HCT116 (cell line): ENCODE measurements at regions not wholly inside any gene's neighbourhood (a gene's known extent, or its start where the extent isn't known, plus 50 kb on each side); places are given as distances from the start of the nearest gene placed in this dataset.

Source experiments
- ATAC-seq: fragments of 200-7000 bp; cut with Tn5 transposase; 2 replicates; pipeline ENCODE4 v1.9.1; 2020; ENCODE audit warnings: mild to moderate bottlenecking, moderate library complexity
- BruUV-seq: library from RNA; stranded (reverse); fragments of 400-500 nt; replicated peaks from 2 replicates; lab custom pipeline; 2021; lab: Mats Ljungman, UMichigan
- CTCF ChIA-PET: fragments of 300-600 bp; sonication (Branson Sonifier 250); formaldehyde crosslinking; loops from one replicate; lab custom pipeline; 2021; ENCODE audit warnings: antibody characterized with exemption; lab: Charles Lee
- POLR2A ChIA-PET: fragments of 300-600, 350-600 bp; sonication (Branson Sonifier 250); formaldehyde crosslinking; loops from one replicate; lab custom pipeline; 2021; ENCODE audit warnings: antibody characterized with exemption; lab: Charles Lee
- RAD21 ChIA-PET, 2 experiments: fragments of 300-600 bp; sonication (Branson Sonifier 250); formaldehyde crosslinking; loops; one replicate each; lab custom pipeline; 2023; ENCODE audit warnings: low total read pairs in 2 of 2; ENCODE audit not compliant: uncharacterized antibody in 2 of 2, unreplicated experiment in 2 of 2, low non-redundant PET in 1 of 2; lab: Charles Lee
- DNase-seq: peaks from one replicate; pipeline ENCODE4 v3.0.0-alpha.2; 2010; ENCODE audit warnings: low read depth, low spot score
- H2AFZ ChIP-seq: fragments of 200-600 bp; shearing (Covaris generic), sonication (generic); 2 replicates; pipeline ENCODE4 v1.6.1; 2017; ENCODE audit warnings: low read depth, mixed run types, mixed read lengths, antibody characterized with exemption, low read length; ENCODE audit not compliant: poor library complexity, severe bottlenecking
- H3K27ac ChIP-seq: 2 replicates; pipeline ENCODE4 v1.5.1; 2012; ENCODE audit warnings: low read depth, low read length
- H3K27me3 ChIP-seq: fragments of 200-600 bp; sonication (generic); 2 replicates; pipeline ENCODE4 v1.6.1; 2016; ENCODE audit warnings: mixed run types, low read length, mixed read lengths; ENCODE audit not compliant: insufficient read depth
- H3K36me3 ChIP-seq, 2 experiments: fragments of 200-500 bp in 1 of 2; fragments of 200-600 bp in 1 of 2; sonication (Bioruptor generic) in 1 of 2; sonication (generic) in 1 of 2; 2 replicates each; pipeline versions ENCODE4 v1.5.1 to v1.6.1; 2014 to 2016; ENCODE audit warnings: low read length in 2 of 2, inconsistent platforms in 1 of 2, mixed read lengths in 1 of 2, mixed run types in 1 of 2; ENCODE audit not compliant: insufficient read depth in 2 of 2, control insufficient read depth in 1 of 2
- H3K4me1 ChIP-seq, 2 experiments: fragments of 200-600 bp in 1 of 2; sonication (generic) in 1 of 2; 2 replicates each; pipeline versions ENCODE4 v1.5.1 to v1.6.1; 2012 to 2017; ENCODE audit warnings: low read length in 2 of 2, inconsistent platforms in 1 of 2, mild to moderate bottlenecking in 1 of 2, mixed read lengths in 1 of 2, mixed run types in 1 of 2, moderate library complexity in 1 of 2; ENCODE audit not compliant: insufficient read depth in 2 of 2, control insufficient read depth in 1 of 2
- H3K4me2 ChIP-seq: fragments of 200-600 bp; sonication (generic); 2 replicates; pipeline ENCODE4 v1.6.1; 2017; ENCODE audit warnings: mixed run types, low read length, mixed read lengths
- H3K4me3 ChIP-seq, 2 experiments: fragments of 200-600 bp in 1 of 2; sonication (generic) in 1 of 2; replicated peaks in 1 of 2; 2 replicates each; pipeline ENCODE4 v1.5.1; 2011 to 2016; ENCODE audit warnings: low read length in 2 of 2, control low read depth in 1 of 2, low read depth in 1 of 2, mild to moderate bottlenecking in 1 of 2, mixed read lengths in 1 of 2, mixed run types in 1 of 2
- H3K79me2 ChIP-seq: fragments of 200-600 bp; sonication (generic); 2 replicates; pipeline ENCODE4 v1.6.1; 2017; ENCODE audit warnings: mild to moderate bottlenecking, mixed run types, low read length, moderate library complexity, mixed read lengths; ENCODE audit not compliant: insufficient read depth
- H3K9ac ChIP-seq: fragments of 200-600 bp; sonication (generic); 2 replicates; pipeline ENCODE4 v1.6.1; 2016; ENCODE audit warnings: low read length, mixed read lengths
- H3K9me2 ChIP-seq: fragments of 200-600 bp; sonication (generic), shearing (Covaris generic); 2 replicates; pipeline ENCODE4 v1.6.1; 2017; ENCODE audit warnings: mixed run types, mild to moderate bottlenecking, moderate library complexity; ENCODE audit not compliant: insufficient read depth
- H3K9me3 ChIP-seq, 2 experiments: fragments of 200-500 bp in 1 of 2; fragments of 200-600 bp in 1 of 2; sonication (Bioruptor generic) in 1 of 2; sonication (generic) in 1 of 2; 2 replicates each; pipeline ENCODE4 v1.6.1; 2014 to 2017; ENCODE audit warnings: low read length in 2 of 2, mixed read lengths in 2 of 2, inconsistent platforms in 1 of 2, low read depth in 1 of 2, mild to moderate bottlenecking in 1 of 2, mixed run types in 1 of 2, moderate library complexity in 1 of 2; ENCODE audit not compliant: control insufficient read depth in 1 of 2, insufficient read depth in 1 of 2
- H4K20me1 ChIP-seq: fragments of 200-600 bp; sonication (generic), shearing (Covaris generic); 2 replicates; pipeline ENCODE4 v1.6.1; 2017; ENCODE audit warnings: mixed run types, mild to moderate bottlenecking, moderate library complexity; ENCODE audit not compliant: insufficient read depth
- ATF3 ChIP-seq: IDR thresholded peaks from 2 replicates; pipeline ENCODE4 v1.6.1; 2012
- EGR1 ChIP-seq: IDR thresholded peaks from 2 replicates; pipeline ENCODE4 v1.6.1; 2012; ENCODE audit warnings: low read depth
- ELF1 ChIP-seq: IDR thresholded peaks from 2 replicates; pipeline ENCODE4 v1.6.1; 2012; ENCODE audit warnings: low read depth, borderline replicate concordance
- EZH2phosphoT487 ChIP-seq: fragments of 200-600 bp; IDR thresholded peaks from 2 replicates; pipeline ENCODE4 v1.6.1; 2018; ENCODE audit warnings: antibody characterized with exemption, borderline replicate concordance
- FOSL1 ChIP-seq: IDR thresholded peaks from 2 replicates; pipeline ENCODE4 v1.6.1; 2012; ENCODE audit warnings: low read depth
- JUND ChIP-seq: IDR thresholded peaks from 2 replicates; pipeline ENCODE4 v1.6.1; 2012
- RAD21 ChIP-seq: IDR thresholded peaks from 2 replicates; pipeline ENCODE4 v1.6.1; 2012; ENCODE audit warnings: low read depth, mild to moderate bottlenecking
- SIN3A ChIP-seq: IDR thresholded peaks from 2 replicates; pipeline ENCODE4 v1.6.1; 2012; ENCODE audit warnings: low read depth
- TCF7L2 ChIP-seq: IDR thresholded peaks from 2 replicates; pipeline ENCODE4 v1.7.0; 2011; ENCODE audit warnings: borderline replicate concordance, inconsistent platforms; ENCODE audit not compliant: insufficient read depth, insufficient read length; ENCODE audit errors: extremely low read depth
- YY1 ChIP-seq: IDR thresholded peaks from 2 replicates; pipeline ENCODE4 v1.6.1; 2011; ENCODE audit warnings: low read length, low read depth, moderate library complexity, mild to moderate bottlenecking; ENCODE audit not compliant: insufficient replicate concordance; ENCODE audit errors: extremely low read depth
- ZFX ChIP-seq: fragments of 450-650 bp; IDR thresholded peaks from 2 replicates; pipeline ENCODE4 v1.6.1; 2017
- ZNF274 ChIP-seq: fragments of 200-500 bp; sonication (Bioruptor generic); IDR thresholded peaks from 2 replicates; pipeline ENCODE4 v1.6.1; 2014; ENCODE audit warnings: mild to moderate bottlenecking, low read depth, low read length, inconsistent platforms
- intact Hi-C: fragments of 100-400 bp; cut with micrococcal nuclease; formaldehyde crosslinking; loops from 2 replicates; pipeline ENCODE4 v1.10.0; 2022
- TF ChIP-seq, protein P1 (sequence below), 3 experiments: fragments of 200-600 bp in 1 of 3; sonication (generic) in 1 of 3; IDR thresholded peaks in 2 of 3; conservative IDR thresholded peaks in 1 of 3; 2 replicates each; pipeline ENCODE4 v1.5.1; 2012 to 2017; ENCODE audit warnings: low read depth in 2 of 3, low read length in 2 of 3, antibody characterized with exemption in 1 of 3, borderline replicate concordance in 1 of 3, control low read depth in 1 of 3, mild to moderate bottlenecking in 1 of 3, mixed read lengths in 1 of 3, mixed run types in 1 of 3, moderate library complexity in 1 of 3; ENCODE audit not compliant: insufficient read depth in 1 of 3
- TF ChIP-seq, protein P2 (sequence below): IDR thresholded peaks from 2 replicates; pipeline ENCODE4 v1.6.1; 2012; ENCODE audit warnings: low read depth

- H3K79me2 ChIP-seq = no peaks in the 10 kb centered on the region
- ChIA-PET CTCF (no interaction called here), RAD21 (no interaction called here), POLR2A (no interaction called here)
- no peaks in the 10 kb centered on the region for H3K36me3 ChIP-seq
- no peaks in the 10 kb centered on the region for H3K4me1 ChIP-seq
- H3K4me2 ChIP-seq = no peak overlapping the region
- no peak for ATAC-seq
- no TSS peak for BruUV-seq
- H3K9ac ChIP-seq = no peak overlapping the region
- H4K20me1 ChIP-seq = no peaks in the 10 kb centered on the region
- H3K4me3 ChIP-seq = no peak overlapping the region
- H3K9me3 ChIP-seq = no peaks in the 10 kb centered on the region
- no peak overlapping the region for H2AFZ ChIP-seq
- H3K27ac ChIP-seq = no peak overlapping the region
- H3K9me2 ChIP-seq = no peaks in the 10 kb centered on the region
- intact Hi-C loops = no loop called here
- TF ChIP-seq, protein P1, sequence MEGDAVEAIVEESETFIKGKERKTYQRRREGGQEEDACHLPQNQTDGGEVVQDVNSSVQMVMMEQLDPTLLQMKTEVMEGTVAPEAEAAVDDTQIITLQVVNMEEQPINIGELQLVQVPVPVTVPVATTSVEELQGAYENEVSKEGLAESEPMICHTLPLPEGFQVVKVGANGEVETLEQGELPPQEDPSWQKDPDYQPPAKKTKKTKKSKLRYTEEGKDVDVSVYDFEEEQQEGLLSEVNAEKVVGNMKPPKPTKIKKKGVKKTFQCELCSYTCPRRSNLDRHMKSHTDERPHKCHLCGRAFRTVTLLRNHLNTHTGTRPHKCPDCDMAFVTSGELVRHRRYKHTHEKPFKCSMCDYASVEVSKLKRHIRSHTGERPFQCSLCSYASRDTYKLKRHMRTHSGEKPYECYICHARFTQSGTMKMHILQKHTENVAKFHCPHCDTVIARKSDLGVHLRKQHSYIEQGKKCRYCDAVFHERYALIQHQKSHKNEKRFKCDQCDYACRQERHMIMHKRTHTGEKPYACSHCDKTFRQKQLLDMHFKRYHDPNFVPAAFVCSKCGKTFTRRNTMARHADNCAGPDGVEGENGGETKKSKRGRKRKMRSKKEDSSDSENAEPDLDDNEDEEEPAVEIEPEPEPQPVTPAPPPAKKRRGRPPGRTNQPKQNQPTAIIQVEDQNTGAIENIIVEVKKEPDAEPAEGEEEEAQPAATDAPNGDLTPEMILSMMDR (IDR thresholded peaks at IDR 0.05 in 2 of 3, conservative IDR thresholded peaks at IDR 0.05 in 1 of 3; ENCODE audit: borderline replicate concordance in 1 of 3, insufficient read depth in 1 of 3, low read depth in 2 of 3, low read length in 2 of 3) = no peak
- TF ChIP-seq SIN3A (no peak), TCF7L2 (no peak), EZH2phosphoT487 (no peak)
- DNase-seq = no peak
- H3K27me3 ChIP-seq = no peaks in the 10 kb centered on the region; the same call in 1 of the 2 replicates
These were observed 537.1 kb downstream of the EPHA4 start for GRCh38 chr2:221034973-221035372.

DNA sequence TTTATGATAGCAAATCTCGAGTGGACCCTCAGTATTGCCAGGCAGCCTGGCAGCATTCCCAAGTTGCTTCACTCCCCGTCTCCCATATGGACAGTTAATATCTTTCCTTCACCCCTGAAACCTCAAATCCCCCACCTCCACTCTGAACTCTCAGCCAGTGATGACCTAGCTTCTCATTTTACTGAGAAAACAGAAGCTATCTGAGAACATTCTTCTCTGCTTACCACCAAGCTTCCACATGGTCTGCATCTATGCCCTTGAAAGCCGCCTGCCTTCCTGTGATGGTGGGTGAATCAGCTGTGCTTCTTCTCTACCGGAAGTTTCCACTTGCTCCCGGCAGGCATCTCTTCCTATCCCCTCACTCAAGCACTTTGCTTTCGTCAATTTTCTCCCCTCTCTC, 529.2 kb downstream of the EPHA4 start:
- H2AFZ ChIP-seq = no peak overlapping the region
- ChIA-PET POLR2A (no interaction called here), RAD21 (no interaction called here), CTCF (no interaction called here)
- no peaks in the 10 kb centered on the region for H3K4me1 ChIP-seq
- no peak overlapping the region for H3K9ac ChIP-seq
- no peaks in the 10 kb centered on the region for H3K9me2 ChIP-seq
- intact Hi-C loops = no loop called here
- H3K4me3 ChIP-seq = no peak overlapping the region
- H4K20me1 ChIP-seq = no peaks in the 10 kb centered on the region
- no peaks in the 10 kb centered on the region; the same call in 1 of the 2 replicates for H3K27me3 ChIP-seq
- DNase-seq (no peak), ATAC-seq (no peak)
- H3K27ac ChIP-seq = no peak overlapping the region
- no peaks in the 10 kb centered on the region for H3K79me2 ChIP-seq
- BruUV-seq = no TSS peak
- TF ChIP-seq RAD21 (no peak), ELF1 (no peak), ZFX (no peak), EGR1 (no peak), FOSL1 (no peak), ZNF274 (no peak), ATF3 (no peak), YY1 (no peak), JUND (no peak), EZH2phosphoT487 (no peak)
- TF ChIP-seq, protein P2, sequence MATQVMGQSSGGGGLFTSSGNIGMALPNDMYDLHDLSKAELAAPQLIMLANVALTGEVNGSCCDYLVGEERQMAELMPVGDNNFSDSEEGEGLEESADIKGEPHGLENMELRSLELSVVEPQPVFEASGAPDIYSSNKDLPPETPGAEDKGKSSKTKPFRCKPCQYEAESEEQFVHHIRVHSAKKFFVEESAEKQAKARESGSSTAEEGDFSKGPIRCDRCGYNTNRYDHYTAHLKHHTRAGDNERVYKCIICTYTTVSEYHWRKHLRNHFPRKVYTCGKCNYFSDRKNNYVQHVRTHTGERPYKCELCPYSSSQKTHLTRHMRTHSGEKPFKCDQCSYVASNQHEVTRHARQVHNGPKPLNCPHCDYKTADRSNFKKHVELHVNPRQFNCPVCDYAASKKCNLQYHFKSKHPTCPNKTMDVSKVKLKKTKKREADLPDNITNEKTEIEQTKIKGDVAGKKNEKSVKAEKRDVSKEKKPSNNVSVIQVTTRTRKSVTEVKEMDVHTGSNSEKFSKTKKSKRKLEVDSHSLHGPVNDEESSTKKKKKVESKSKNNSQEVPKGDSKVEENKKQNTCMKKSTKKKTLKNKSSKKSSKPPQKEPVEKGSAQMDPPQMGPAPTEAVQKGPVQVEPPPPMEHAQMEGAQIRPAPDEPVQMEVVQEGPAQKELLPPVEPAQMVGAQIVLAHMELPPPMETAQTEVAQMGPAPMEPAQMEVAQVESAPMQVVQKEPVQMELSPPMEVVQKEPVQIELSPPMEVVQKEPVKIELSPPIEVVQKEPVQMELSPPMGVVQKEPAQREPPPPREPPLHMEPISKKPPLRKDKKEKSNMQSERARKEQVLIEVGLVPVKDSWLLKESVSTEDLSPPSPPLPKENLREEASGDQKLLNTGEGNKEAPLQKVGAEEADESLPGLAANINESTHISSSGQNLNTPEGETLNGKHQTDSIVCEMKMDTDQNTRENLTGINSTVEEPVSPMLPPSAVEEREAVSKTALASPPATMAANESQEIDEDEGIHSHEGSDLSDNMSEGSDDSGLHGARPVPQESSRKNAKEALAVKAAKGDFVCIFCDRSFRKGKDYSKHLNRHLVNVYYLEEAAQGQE = no peak
- H3K36me3 ChIP-seq = no peaks in the 10 kb centered on the region
- no peaks in the 10 kb centered on the region for H3K9me3 ChIP-seq
- H3K4me2 ChIP-seq = no peak overlapping the region
